CD4-positive, alpha-beta T cell treated with Interleukin-2 at 100 ng/mL for 4 hours (primary cell): ENCODE measurements at regions not wholly inside any gene's neighbourhood (a gene's known extent, or its start where the extent isn't known, plus 50 kb on each side); places are given as distances from the start of the nearest gene placed in this dataset.

Source experiments
- DNase-seq: peaks from one replicate; pipeline ENCODE4 v3.0.0-alpha.2; 2020; ENCODE audit warnings: low spot score

DNA sequence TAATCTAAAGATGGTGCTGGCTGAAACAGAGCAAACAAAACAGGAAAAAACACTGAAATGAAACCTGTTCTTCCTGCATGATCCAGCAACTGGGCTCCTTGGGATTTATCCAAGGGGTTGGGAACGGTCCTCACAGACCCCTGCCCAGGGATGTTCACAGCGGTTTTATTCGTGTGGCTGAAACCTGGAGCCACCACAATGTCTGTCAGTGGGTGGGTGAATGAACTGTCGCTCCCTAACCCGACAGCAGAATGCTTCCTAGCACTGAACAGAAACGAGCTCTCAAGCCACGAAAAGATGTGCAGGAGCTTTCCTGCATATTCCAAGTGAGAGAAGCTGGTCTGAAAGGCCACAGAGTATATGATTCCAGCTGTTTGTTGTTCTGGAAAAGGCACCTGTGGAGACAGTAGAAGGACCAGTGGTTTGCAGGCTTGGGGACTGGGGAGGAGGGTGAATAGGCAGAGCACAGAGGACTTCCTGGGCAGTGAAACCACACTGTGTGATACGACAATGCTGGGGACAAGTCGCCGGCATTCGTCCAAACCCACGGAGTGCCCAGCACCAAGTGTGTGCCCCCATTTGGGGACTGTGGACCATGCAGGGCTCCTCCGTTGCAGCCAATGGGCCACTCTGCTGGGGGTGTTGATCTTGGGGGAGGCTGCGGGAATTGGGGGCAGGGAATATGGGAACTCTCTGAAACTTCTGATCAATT lies 73.9 kb downstream of the TEX29 start:
- no peak for DNase-seq

DNA sequence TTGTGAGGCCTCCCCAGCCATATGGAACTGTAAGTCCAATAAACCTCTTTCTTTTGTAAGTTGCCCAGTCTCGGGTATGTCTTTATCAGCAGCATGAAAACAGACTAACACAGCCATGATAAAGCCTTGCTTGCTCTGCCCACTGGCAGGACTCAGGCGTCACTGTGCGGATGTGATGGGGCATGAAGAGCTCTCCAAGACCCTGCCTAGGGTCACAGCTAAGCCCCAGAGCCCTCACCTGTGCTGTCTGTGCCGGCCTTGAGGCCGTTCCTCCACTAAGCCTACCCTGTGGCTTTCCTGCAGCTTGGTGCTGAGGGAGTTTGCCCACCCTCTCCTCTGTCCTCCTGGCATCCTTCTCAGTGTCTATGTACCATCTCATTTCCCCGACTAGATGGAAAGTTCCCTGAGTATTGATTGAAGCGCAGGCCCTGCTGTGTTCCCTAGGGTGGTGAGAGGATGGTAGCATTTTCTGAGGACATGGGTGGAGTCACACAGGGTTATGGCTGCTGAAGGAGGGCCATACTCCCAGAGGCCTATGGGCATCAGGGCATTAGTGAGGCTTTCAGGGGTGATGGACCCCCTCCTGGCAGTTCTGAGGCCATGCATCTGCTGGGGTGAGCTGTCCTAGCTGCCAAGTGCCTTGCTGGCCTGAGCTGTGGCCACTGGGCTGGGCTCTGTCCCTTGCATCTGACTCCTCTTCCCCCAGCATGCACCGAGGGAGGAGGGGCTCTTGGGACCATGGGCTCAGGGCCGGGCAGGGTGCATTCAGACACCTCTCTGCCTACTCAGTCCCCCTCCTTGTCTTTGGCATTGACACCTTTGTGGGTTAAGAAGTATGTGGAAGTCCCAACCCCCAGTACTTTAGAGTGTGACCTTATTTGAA lies 75.3 kb downstream of the TEX29 start:
- no peak for DNase-seq

DNA sequence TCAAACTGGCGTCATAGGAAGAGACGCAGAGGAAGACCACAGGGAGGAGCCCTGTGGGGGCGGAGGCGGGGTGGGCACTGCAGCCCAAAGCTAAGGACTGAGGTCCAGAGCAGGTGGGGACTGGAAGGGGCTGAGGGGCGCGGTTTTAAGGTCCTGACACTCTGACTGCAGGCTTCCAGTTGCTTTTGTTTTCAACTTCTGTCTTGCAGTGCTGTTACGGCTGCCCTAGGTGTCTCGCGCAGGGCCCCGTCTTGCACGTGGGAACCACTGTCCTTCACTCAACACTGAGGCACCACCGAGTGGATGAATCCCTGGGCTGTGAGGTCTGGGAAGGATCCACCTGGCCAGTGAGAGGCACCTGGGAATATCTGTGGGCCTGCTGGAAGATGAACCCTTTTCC lies 76.0 kb downstream of the TEX29 start:
- DNase-seq, result no peak

DNA sequence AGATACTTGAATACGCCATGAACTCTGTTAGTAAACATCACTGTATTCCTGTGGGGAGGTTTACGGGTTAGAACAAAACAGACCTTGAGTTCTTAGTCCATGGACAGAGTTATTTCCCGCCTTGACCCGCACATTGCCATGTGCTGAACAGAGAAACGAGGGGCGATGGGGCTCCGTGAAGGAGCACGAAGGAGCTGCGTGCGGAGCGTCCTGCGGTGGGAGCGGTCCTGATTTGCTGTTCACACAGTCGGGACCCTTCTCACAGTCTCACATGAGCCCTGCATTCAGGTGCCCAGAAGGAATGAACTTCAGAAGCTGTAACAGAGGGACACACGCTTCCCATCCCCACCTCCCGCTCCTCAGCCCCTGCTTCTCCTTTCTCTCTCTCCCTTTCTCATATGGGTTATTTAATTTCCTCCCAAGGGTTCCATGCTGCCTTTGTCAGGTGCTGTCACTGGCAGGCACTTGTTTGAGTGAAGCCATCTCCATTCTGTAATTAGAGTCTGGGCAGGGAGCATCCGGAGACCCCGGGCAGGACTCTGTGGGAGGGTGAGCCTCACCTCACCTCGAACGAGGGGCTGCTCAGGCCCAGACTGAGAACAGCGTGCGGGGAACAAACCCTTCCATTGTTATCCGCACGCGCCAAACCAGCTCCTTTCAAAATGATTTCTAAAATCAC lies 76.9 kb downstream of the TEX29 start:
- no peak for DNase-seq

DNA sequence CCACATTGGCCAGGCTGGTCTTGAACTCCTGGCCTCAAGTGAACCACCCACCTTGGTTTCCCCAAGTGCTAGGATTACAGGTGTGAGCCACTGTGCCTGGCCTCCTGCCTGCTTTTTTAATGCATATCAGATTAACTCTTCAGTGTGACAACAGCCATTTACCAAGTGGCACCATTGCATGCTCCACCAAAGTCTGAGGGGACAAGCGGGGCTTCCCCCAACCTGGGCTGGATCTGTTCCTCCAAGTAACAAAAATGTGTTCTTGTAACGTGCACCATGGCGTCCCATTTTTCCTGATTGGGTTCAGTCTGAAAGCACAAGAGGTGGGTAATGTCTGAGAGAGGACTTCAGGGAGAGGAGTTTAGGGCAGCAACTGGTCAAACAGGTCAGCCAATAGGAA lies 77.8 kb downstream of the TEX29 start:
- DNase-seq, result no peak

DNA sequence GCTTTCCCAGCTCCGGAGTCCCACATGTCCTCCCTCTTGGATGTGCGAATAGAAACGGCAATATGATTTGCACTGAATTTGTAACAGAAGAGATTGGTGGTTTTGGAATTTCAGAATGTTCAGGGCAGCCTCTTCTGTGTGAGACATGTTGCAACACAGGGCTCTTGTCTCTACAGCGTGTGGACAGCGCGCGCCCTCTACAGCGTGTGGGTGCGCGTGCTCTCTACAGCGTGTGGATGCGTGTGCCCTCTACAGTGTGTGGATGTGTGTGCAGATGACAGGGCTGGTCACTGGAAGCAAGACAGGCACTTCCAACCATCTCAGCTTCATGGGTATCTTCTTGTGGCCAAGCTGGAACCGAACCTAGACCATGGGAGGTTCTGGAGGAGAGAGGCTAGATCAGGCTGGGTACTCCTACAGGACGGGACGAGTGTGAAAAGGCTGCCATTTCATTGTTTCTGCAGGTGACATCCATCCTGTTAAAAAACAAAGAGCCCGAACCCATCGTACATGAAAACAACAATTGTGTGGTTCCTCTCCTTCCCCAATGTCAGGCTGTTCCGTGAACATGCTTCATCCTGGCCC lies 78.4 kb downstream of the TEX29 start:
- DNase-seq, result no peak

DNA sequence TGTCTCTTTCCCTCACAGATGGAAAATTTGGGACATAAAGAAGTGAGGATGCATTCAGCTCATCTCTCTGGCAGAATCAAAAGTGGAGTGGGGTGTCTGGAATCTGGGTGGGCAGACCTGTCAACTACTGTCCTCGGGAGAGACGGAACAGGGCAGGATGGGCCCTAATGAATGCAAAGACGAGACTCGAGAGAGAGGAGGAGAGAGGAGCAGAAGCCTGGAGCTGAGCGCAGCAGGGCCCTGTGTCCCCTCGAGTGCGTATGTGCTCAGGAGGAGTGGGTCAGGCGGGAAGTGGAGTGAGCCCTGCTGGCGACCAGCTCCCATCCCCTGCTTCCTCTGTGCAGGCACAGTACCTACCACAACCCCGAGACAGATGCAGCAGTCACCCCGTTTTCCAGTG lies 78.9 kb downstream of the TEX29 start:
- DNase-seq, result no peak

DNA sequence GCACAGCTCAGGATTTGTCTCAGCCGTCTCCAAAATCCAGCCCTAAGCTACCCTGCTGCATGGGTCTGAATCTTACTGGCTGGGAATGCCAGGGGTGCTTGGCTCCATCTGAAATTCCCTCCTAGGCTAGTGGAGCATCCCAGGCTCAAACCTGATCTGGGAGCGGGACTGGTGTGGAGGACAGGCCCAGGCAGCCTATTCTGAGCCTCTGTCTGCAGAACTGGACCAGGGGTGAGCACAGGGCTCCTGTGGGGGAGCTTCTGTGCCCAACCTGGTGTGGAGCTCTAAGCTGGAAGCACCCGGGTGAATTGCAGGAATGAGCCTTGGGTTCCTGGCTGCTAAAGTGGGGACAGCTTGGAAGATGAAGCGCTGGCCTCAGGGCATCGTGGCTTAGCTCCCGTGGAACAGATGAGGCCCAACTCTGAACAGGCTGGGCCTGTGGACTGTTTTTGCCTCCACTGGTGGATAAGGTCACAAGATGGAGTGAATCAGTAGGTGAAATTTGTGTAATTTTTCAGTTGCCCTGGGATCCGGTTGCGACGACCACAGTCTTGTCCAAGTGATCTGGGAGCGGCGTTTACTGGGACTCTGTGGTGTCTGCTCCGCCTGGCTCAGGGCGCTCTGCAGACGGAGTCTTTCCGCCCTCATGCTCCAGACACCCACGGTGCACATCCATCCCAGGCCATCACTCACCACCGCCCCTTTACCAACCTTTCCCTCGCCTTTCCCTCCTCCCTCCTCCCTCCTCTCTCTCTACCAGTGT lies 79.5 kb downstream of the TEX29 start:
- no peak for DNase-seq

DNA sequence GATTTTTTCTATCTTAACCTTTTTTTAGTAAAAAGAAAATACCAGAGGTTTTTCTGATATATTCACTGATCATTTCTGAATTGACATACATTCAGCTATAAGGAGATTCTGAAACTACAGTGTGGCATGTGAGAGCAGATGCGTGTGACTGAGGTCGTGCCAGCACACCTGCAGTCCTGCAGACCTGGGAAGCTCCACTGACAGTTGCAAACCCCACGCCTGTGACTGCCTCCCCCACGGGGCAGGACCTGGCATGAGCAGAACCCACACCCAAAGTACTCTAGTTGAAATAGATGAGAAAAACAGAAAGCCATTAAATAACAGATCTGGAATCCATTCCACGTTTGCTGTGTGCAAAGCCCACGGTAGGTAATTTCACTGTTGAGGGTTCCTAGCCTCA lies 80.7 kb downstream of the TEX29 start:
- no peak for DNase-seq

DNA sequence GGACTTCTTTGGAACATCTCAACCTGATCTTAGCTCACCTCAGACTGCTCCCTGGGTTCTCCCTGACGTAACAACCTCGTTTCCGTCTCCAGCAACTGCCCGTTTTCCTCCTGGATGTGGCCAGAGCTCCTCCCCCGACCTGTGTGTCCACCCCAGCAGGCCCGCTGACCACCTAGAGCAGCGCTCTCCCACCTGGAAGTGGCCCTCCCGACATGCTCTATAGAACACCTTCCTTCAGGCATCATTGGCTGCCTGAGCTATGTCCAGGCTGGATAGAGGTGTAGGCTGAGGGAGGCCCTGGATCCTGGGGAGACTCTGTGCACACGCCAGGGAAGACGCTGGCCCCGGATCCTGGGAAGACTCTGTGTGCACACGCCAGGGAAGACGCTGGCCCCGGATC lies 81.3 kb downstream of the TEX29 start:
- DNase-seq, result no peak

DNA sequence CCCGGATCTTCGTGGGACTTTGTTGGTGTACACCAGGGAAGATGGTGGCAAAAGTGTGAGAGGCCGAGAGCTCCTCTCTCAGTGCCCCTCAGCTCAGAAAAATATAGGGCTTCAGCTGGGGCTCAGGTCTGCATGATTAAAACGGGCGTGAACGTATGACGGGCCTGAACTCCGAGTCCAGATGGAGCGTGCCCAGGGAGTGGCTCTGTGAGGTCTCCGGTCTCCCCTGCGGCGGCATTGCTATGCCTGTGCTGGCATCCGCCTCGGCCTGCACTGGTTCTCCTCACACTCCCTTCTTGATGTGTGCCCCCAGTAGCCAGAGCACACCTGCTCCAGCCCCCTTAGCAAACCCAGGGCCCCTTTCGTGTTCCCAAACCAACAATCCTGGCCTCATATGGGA lies 82.0 kb downstream of the TEX29 start:
- DNase-seq, result no peak

DNA sequence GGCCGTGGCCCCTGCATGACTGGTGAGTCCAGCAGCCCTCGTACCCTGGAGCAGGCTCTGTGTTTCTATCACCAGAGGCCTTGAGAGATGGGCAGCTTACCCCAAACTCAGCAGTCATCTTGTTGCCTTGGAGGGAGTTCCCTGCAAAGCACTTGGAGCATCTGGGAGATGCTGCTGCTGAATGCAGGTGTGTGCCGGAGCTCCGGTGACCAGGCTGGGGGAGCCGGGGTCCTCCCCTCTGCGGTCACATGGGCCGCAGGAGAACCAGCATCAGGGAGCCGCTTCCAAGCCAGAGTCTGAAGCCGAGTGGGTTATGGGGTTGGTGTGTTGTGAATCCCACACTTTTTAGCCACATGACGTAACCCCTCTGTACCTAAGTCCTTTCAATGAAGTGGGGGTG lies 82.8 kb downstream of the TEX29 start:
- no peak for DNase-seq

DNA sequence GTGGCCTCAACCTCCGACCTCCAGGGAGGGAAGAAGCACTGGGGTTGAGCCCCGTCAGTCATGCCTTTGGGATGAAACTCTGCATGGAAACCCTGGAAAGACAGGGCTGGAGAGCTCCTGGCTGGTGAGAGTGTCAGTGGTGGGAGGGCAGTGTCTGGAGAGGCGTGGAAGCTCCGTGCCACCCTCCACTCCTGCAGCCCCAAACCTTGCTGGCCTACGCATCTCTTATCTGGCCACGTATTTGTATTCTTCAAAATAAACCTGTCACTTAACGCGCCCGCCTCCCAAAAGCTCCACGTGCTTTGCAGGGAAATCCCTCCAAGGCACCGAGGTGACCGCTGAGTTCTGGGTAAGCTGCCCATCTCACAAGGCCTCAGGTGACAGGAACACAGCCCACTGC lies 84.3 kb downstream of the TEX29 start:
- DNase-seq, result no peak

DNA sequence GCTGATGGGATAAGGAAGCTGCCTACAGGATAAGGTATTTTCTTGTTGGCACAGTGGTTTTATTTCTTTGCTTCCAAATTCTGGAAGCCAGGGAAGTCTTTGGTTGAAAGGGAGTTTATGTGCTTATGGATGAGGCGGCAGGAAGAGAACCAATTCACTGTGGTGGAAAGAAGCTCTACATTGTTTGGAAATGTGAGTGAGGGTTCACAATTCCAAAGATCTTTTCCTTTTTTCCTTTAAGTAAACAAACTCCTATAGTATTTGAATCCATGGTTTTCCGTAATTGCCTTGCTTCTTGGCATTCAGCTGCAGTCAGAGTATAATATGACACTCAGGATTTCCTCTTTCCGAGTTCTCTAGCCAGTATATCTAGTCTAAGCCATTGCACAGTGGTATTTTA lies 86.2 kb downstream of the TEX29 start:
- DNase-seq, result no peak

DNA sequence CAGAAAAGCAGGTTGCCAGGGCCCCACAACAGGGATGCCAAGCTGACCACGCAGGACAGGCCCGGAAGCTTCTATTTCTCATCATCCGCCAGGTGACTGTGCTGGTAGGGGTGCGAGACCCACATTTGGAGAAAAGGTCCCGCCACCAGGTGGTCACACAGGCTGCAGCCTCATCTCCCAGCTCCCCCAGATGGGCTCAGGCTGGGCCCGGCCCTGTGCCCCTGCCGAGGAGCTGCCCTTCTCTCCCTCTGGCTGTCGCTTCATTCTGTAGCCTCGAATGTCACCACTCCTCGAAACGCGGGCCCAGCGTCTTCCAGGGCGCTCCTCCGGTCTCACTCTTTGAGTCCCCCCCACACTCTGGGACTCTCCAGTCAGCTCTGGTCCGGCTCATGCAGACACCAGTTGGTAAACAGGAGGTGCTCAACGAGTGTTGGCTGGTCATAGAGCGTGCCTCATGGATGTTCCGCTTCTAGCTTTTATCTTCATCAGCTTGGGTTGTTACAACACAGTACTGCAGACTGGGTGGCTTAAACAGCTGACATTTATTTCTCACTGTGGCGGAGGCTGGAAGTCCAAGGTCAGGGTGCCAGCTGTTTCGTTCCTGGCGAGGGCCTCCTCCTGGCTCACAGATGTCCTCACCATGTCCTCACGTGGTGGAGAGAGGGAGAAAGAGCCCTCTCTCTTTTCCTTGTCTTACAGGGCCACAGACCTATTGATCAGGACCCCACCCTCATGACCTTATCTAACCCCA lies 87.1 kb downstream of the TEX29 start:
- DNase-seq, result no peak

DNA sequence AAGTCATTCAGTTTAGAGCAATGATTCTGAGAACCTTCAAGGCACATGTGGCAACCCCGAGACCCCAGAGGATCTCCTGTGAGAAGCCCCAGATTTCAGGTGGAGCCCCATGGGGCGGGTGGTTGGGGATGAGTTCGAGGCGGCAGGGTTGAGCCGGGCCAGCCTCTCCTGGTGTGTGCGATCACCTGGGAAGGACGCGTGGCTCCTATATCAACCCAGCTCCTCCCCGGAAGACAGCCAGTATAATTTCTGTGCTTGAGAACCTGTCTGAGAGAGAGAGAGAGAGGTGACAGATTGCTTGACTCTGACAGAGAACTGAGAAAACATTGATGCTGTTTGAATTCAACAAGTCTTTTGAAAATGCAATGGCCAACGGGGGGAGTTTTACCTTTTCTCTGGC lies 89.0 kb downstream of the TEX29 start:
- DNase-seq, result no peak

DNA sequence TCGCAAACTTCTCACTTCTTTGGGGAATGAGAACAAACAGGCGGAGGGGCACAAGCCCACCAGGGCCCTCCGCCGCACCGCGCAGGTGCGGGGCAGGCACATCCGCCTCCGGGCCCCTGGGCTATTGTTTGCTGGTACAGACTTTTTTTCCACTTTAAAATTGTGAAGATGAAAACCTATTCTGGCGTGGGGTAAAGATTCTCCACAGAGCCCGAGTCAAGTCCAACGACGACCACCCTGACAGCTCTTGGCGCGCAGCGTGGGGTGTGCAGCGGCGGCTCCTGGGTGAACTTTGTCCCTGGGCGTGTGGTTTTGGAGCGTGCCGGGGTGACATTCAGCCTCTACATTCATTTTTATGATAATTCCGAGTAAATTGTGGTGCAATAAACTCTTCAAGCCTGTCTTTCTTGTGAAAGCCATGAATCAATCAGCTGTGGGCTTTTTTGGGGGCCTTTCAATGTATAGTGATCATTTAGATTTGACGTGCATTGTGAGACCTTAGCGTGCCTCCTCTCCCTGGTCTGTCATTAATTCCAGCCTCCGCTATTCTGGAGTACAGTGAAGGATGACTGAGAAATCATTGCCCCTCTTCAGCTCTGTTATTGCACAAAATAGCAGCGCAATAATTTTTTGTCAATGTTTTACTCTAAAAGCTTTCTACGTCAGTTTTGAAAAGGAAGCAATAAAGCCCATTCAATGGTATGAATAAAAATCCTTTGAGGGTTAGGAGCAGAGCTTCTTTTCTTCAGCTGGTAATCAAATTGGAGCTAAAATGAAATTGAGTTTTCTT lies 90.0 kb downstream of the TEX29 start:
- DNase-seq, result no peak

DNA sequence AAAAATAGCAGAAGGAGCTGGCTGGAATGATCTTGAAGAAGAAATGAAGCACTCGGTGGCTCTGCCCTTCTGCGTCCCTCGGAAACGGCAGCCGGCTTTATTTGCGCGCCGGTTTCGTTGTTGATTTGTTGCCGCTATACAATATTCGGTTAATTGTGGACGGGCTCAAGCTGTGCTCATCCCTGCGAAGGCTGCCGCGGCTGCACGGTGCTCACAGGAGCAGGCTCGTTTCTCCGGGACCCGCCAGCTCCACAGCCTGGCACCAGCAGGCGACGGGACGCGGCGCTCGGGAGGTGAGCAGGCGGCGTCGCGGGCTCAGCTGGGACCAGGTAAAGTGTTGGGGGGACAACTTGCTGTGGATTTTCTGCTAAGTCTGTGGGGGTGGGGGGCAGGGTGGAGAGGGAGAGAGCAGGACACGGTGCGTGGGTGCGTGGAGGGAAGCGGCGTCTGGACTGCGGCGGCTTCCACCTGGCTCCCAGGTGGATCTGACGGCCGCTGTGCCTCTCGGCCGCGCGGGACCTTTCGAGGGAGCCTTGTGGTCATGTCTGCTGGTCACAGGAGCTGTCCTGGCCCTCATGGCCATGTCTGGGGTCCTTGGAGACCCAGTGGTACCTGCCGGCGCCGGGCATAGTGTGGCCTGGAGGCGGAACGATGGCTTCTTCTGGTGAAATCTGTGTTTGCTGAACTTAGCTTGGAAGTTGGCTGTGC lies 90.9 kb downstream of the TEX29 start:
- no peak for DNase-seq

DNA sequence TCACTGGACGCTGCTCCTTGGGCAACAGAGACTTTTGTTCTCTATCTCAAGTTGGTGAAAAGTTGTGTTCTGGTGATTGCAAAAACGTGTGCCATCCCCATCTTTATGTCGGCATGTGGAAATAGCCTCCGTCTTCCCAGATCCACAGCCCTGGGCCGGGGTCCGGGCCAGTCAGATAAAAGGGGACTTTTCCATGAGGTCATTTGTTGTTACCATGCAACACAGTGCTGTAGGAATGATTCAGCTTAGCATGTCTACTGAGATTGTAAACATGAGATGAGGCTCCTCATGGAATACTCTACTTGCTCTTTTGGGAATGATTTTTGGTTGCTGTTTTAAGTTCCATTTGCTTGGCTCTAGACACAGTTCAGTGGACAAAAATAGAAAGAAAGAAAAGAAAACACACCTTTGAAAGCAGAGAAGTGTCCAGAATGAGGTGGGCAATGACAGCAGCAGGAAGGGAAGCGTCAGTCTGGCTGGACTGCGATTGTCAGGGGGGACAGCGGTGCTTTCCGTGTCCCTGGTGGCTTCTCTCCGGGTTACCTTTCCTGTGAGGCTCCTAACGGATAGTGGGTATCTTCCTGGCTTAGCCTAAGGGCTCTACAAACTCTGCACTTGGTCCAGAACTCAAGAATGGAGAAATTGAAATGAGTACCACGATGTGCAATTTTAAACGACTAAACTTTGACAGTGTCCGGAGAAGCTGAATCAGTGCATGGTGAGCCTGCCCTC lies 91.6 kb downstream of the TEX29 start:
- no peak for DNase-seq
